ENCODE measurements at regions not wholly inside any gene's neighbourhood (a gene's known extent, or its start where the extent isn't known, plus 50 kb on each side); places are given as distances from the start of the nearest gene placed in this dataset.

DNA sequence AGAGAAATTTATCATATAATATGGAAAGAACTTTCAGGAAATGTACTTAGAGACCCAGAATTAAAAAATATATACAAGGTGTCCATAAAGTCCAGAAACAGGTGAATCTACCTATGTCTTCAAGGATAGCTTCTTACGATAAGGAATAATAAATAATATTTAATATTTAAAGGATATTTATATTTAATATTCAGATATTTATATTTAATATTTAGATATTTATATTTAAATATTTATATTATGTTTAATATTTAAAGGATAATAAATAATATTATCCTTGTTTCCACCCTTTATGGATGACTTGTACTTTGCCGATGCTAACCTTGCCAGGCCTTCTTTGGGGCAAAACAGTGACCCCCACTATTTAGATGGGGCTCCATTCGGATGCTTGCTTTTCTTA is 169.5 kb upstream of the CADM1 start:
- TF ChIP-seq POLR2A (IDR thresholded peaks at IDR 0.05), result no peak
- TF ChIP-seq POLR2AphosphoS5 (IDR thresholded peaks at IDR 0.05; ENCODE audit: insufficient read depth in 1 of 2, low read depth in 1 of 2), result no peak
